ENCODE measurements at regions not wholly inside any gene's neighbourhood (a gene's known extent, or its start where the extent isn't known, plus 50 kb on each side); places are given as distances from the start of the nearest gene placed in this dataset.

DNA sequence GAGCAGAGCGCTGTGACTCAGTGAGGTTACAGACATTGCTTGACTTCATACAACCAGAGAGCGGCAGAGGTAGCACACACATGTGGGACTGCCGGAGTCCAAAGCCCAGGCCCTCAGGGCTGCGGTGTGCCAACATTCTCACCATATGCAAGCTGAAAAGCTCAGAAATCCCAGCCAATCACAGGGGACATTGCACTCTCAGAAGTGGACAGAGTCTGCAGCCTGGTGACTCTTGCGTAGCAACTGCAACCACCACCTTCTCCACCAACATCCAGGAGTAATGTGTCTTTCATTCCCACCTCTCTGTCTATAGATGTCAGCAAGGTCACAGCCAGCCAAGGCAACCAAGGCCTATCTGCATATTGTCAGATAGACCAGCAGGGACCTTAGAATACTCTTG is 158.1 kb downstream of the TTC32 start:
- DNase-seq (ENCODE audit: low read depth), result no peak
- H3K4me3 ChIP-seq (ENCODE audit: low read depth, low read length), result no peak overlapping the region
- TF ChIP-seq, protein P1, sequence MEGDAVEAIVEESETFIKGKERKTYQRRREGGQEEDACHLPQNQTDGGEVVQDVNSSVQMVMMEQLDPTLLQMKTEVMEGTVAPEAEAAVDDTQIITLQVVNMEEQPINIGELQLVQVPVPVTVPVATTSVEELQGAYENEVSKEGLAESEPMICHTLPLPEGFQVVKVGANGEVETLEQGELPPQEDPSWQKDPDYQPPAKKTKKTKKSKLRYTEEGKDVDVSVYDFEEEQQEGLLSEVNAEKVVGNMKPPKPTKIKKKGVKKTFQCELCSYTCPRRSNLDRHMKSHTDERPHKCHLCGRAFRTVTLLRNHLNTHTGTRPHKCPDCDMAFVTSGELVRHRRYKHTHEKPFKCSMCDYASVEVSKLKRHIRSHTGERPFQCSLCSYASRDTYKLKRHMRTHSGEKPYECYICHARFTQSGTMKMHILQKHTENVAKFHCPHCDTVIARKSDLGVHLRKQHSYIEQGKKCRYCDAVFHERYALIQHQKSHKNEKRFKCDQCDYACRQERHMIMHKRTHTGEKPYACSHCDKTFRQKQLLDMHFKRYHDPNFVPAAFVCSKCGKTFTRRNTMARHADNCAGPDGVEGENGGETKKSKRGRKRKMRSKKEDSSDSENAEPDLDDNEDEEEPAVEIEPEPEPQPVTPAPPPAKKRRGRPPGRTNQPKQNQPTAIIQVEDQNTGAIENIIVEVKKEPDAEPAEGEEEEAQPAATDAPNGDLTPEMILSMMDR (IDR thresholded peaks at IDR 0.05; ENCODE audit: insufficient read depth, low read depth, low read length, missing control alignments), result no peak

DNA sequence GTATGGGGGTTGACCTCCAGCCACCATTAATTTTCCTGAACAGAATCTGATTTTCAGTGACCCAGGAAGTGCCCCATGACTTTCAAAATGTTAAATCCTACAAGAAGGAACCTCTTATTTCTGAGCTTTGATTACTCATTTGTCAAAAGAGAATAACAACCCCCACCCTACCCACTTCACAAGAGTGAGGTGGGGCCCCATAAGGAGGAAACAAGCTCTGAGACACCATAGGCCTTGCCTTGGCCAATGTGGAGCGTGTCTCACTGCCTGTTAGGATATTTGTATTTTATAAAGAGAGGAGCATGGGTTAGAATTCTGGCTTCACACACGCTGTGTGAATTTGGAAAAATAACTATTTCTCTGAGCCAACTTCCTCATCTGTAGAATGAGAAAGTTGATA is 158.9 kb downstream of the TTC32 start:
- H3K4me3 ChIP-seq (ENCODE audit: low read depth, low read length), result no peak overlapping the region
- no peak for DNase-seq (ENCODE audit: low read depth)
- TF ChIP-seq, protein P1 (IDR thresholded peaks at IDR 0.05; ENCODE audit: insufficient read depth, low read depth, low read length, missing control alignments), result no peak

DNA sequence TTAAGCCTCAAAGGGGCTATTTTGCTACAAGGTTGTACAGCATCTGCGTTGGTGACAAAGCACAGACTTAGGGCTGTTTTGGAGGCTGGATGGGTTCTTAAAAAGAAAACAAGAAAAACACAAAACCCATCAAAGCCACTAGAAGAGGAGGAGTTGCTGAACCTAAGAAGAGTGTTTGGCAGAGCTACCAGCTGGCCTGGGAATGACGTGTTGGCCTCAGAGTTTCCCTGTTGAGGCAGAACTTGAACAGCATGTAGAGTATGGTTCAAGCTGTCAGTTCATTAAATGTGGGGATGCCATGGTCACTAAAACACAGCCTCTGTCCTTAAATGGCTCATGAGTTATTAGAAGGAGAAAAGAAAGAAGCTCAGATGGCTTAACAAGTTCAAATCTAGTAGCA is 162.5 kb downstream of the TTC32 start:
- TF ChIP-seq, protein P1 (IDR thresholded peaks at IDR 0.05; ENCODE audit: insufficient read depth, low read depth, low read length, missing control alignments), result no peak
- no peak for DNase-seq (ENCODE audit: low read depth)
- no peak overlapping the region for H3K4me3 ChIP-seq (ENCODE audit: low read depth, low read length)

DNA sequence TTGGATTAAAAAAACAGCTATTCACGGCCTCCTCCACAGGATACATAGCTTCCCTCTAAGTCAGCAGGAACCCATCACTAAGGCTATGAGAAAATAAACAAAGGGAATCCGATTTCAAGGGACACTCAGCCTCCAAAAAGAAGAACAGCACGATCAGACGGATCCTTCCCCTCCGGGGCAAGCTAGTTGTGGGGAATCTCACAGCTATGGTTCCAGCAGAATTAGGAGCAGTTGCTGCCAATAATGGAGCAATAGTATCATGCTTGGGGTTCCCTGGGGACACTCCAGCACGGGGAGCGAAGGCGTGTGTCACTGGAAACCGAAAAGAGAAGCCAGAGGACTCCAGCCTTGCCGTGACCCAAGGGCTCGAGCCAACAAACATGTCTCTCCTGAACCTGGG is 163.1 kb downstream of the TTC32 start:
- no peak for DNase-seq (ENCODE audit: low read depth)
- TF ChIP-seq, protein P1 (IDR thresholded peaks at IDR 0.05; ENCODE audit: insufficient read depth, low read depth, low read length, missing control alignments), result no peak
- H3K4me3 ChIP-seq (ENCODE audit: low read depth, low read length), result no peak overlapping the region

DNA sequence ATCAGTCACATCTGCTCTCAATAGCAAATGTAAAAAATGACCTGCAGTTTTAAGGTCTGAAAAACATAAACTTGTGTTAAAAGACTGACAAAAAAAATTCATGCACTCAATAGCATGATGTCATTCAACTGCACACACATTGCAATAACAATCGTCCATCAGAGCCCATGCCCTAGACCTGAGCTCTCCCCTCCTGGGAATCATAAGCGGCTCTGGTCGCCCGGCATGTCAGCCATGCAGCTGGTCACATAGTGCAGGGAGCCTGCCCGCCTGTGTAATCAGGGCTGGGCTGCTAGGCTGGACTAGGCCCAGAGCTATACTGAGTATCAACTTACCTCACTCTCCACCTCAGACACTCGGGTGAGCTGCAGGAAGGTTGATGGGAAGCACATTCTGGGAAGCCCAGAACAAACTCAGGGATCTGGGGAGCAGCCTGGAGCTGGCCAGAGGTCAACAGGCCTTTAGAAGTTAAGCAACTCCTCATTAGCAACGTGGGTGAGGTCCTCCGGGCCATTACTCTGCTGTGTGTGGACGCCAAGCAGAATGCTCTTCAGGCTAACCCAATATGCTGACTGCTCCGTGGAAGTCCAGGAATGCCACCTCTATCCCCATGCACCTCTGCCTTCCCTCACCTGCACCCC is 165.5 kb downstream of the TTC32 start:
- TF ChIP-seq, protein P1 (IDR thresholded peaks at IDR 0.05; ENCODE audit: insufficient read depth, low read depth, low read length, missing control alignments), result no peak
- no peak overlapping the region for H3K4me3 ChIP-seq (ENCODE audit: low read depth, low read length)
- DNase-seq (ENCODE audit: low read depth), result no peak

DNA sequence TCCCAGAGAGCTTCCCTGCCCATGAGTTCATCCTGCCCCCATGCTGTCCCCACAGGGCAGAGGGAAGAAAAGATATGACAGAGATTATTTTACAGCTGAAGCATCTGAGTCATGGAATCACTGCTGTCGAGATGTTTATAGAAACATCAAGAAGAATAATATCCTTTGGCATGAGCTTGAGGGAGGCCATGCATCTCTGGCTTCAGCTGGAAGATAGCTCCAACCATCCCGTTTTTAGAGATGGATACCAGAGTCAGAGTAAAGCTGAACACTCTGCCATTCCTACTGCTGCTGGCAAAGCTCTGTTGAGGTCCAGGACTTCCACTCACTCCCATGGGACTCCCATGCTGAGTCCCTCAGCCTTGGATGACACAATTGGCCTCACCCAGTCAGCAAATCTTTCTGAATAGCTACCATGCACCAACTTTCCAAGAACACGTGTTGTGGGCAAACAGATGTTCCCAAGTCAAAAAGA is 167.8 kb downstream of the TTC32 start:
- DNase-seq (ENCODE audit: low read depth), result no peak
- TF ChIP-seq, protein P1 (IDR thresholded peaks at IDR 0.05; ENCODE audit: insufficient read depth, low read depth, low read length, missing control alignments), result no peak
- H3K4me3 ChIP-seq (ENCODE audit: low read depth, low read length), result no peak overlapping the region

DNA sequence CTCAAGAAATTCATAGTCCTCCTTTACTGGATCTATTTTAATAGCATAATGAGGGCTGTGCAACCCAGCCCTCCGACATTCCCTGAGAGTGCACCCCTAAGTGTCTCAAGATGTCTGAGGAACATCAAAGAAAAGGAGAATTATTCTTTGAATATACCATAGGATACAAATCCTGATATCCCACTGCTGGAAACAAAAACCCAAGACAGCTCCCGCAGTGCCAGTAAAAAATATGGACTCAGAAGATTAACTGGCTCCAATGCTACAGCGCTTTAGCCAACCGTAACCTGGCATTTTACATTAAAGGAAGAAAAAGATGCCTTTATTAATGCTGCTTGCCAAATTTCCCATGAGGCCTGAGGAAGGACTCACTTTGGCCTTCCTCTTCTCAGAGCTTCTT is 168.4 kb downstream of the TTC32 start:
- TF ChIP-seq, protein P1 (IDR thresholded peaks at IDR 0.05; ENCODE audit: insufficient read depth, low read depth, low read length, missing control alignments), result no peak
- H3K4me3 ChIP-seq (ENCODE audit: low read depth, low read length), result no peak overlapping the region
- no peak for DNase-seq (ENCODE audit: low read depth)
